Panc1 (cell line): ENCODE measurements at regions not wholly inside any gene's neighbourhood (a gene's known extent, or its start where the extent isn't known, plus 50 kb on each side); places are given as distances from the start of the nearest gene placed in this dataset.

Source experiments
- ATAC-seq: fragments of 200-7000 bp; cut with Tn5 transposase; 2 replicates; pipeline ENCODE4 v1.9.1; 2020; ENCODE audit warnings: mild to moderate bottlenecking, moderate library complexity
- BruUV-seq: library from RNA; stranded (reverse); fragments of 400-500 nt; replicated peaks from 2 replicates; lab custom pipeline; 2021; lab: Mats Ljungman, UMichigan
- CTCF ChIA-PET: fragments of 300-600 bp; sonication (Branson Sonifier 250); formaldehyde crosslinking; loops from one replicate; lab custom pipeline; 2022; ENCODE audit warnings: antibody characterized with exemption; lab: Charles Lee
- POLR2A ChIA-PET: fragments of 300-600 bp; sonication (Branson Sonifier 250); formaldehyde crosslinking; loops from one replicate; lab custom pipeline; 2022; ENCODE audit warnings: antibody characterized with exemption; lab: Charles Lee
- DNase-seq: peaks from one replicate; pipeline ENCODE4 v3.0.0-alpha.2; 2010; ENCODE audit warnings: low read depth, low spot score
- H3K27ac ChIP-seq: 2 replicates; pipeline ENCODE4 v1.5.1; 2011; ENCODE audit warnings: mild to moderate bottlenecking, low read length, inconsistent platforms
- H3K27me3 ChIP-seq: fragments of 200-500 bp; sonication (Bioruptor generic); 2 replicates; pipeline ENCODE4 v1.6.0; 2014; ENCODE audit warnings: low read length, inconsistent platforms; ENCODE audit not compliant: control insufficient read depth, insufficient read depth
- H3K36me3 ChIP-seq: fragments of 200-500 bp; sonication (Bioruptor generic); 2 replicates; pipeline ENCODE4 v1.5.1; 2014; ENCODE audit warnings: inconsistent platforms, mild to moderate bottlenecking, low read length, moderate library complexity; ENCODE audit not compliant: control insufficient read depth, insufficient read depth
- H3K4me1 ChIP-seq: 2 replicates; pipeline ENCODE4 v1.5.1; 2011; ENCODE audit warnings: inconsistent platforms, mild to moderate bottlenecking, low read length, moderate library complexity; ENCODE audit not compliant: control insufficient read depth, insufficient read depth
- H3K4me3 ChIP-seq, 2 experiments: 2 replicates each; pipeline ENCODE4 v1.5.1; 2011 to 2012; ENCODE audit warnings: low read depth in 2 of 2, low read length in 2 of 2, mild to moderate bottlenecking in 2 of 2, inconsistent platforms in 1 of 2, moderate library complexity in 1 of 2
- H3K9me3 ChIP-seq: fragments of 200-500 bp; sonication (Bioruptor generic); 2 replicates; pipeline ENCODE4 v1.5.1; 2014; ENCODE audit warnings: low read depth, mild to moderate bottlenecking, inconsistent platforms, low read length, moderate library complexity; ENCODE audit not compliant: control insufficient read depth, insufficient read depth
- CTCF ChIP-seq: fragments of 450-650 bp; IDR thresholded peaks from 2 replicates; pipeline ENCODE4 v1.5.1; 2017; ENCODE audit warnings: mild to moderate bottlenecking
- POLR2AphosphoS5 ChIP-seq: IDR thresholded peaks from 2 replicates; pipeline ENCODE4 v1.6.1; 2012; ENCODE audit warnings: mild to moderate bottlenecking, low read depth, low read length, moderate library complexity
- REST ChIP-seq, 2 experiments: IDR thresholded peaks; 2 replicates each; pipeline ENCODE4 v1.6.1; 2011 to 2012; ENCODE audit warnings: low read depth in 2 of 2, control low read depth in 1 of 2, low read length in 1 of 2, mild to moderate bottlenecking in 1 of 2, moderate library complexity in 1 of 2; ENCODE audit not compliant: insufficient read depth in 1 of 2
- SIN3A ChIP-seq: IDR thresholded peaks from 2 replicates; pipeline ENCODE4 v1.6.1; 2012; ENCODE audit warnings: low read depth, mild to moderate bottlenecking, low read length, moderate library complexity, borderline replicate concordance; ENCODE audit not compliant: insufficient read depth
- TCF7L2 ChIP-seq: IDR thresholded peaks from 2 replicates; pipeline ENCODE4 v1.6.1; 2011; ENCODE audit warnings: mild to moderate bottlenecking, low read depth, low read length, inconsistent platforms
- in situ Hi-C: cut with HindIII; loops from 2 replicates; pipeline ENCODE4 v1.10.0; 2016; ENCODE audit warnings: low sequenced_read_pairs, low pct_unique_long_range_greater_than_20kb
- intact Hi-C: fragments of 100-400 bp; cut with micrococcal nuclease; formaldehyde crosslinking; loops from one replicate; pipeline ENCODE4 v1.10.0; 2022; ENCODE audit not compliant: unreplicated experiment

GRCh38 chr4:177052211-177052934 is 257.3 kb upstream of the NEIL3 start:
- Histone ChIP-seq H3K27me3 (no peaks in the 10 kb centered on the region), H3K9me3 (no peaks in the 10 kb centered on the region), H3K4me1 (no peaks in the 10 kb centered on the region), H3K27ac (no peak overlapping the region), H3K4me3 (no peak overlapping the region), H3K36me3 (no peaks in the 10 kb centered on the region)
- ChIA-PET POLR2A (no interaction called here), CTCF (no interaction called here)
- in situ Hi-C loops = no loop called here
- TF ChIP-seq SIN3A = no peak
- TF ChIP-seq CTCF = no peak
- TF ChIP-seq REST (IDR thresholded peaks at IDR 0.05; ENCODE audit: insufficient read depth in 1 of 2, low read depth in 2 of 2, low read length in 1 of 2) = no peak
- no peak for TF ChIP-seq POLR2AphosphoS5
- no peak for TF ChIP-seq TCF7L2
- ATAC-seq = no peak
- no peak for DNase-seq
- BruUV-seq = no TSS peak
- intact Hi-C loops = no loop called here

- intact Hi-C loops = no loop called here
- POLR2A ChIA-PET = no interaction called here
- TF ChIP-seq POLR2AphosphoS5 (no peak), CTCF (no peak), SIN3A (no peak), REST (IDR thresholded peaks at IDR 0.05; ENCODE audit: insufficient read depth in 1 of 2, low read depth in 2 of 2, low read length in 1 of 2) (no peak), TCF7L2 (no peak)
Measured at GRCh38 chr4:177057186-177057585, 252.5 kb upstream of the NEIL3 start.

More at GRCh38 chr4:177057186-177057585, 252.5 kb upstream of the NEIL3 start:
- DNase-seq = no peak
- CTCF ChIA-PET = interaction anchor here (1.3 kb wide), 1 partner anchor 10 kb away, joined by 3 read pairs; no protein-coding TSS in a partner anchor
- no peak for ATAC-seq
- Histone ChIP-seq H3K9me3 (no peaks in the 10 kb centered on the region), H3K4me3 (no peak overlapping the region), H3K27me3 (no peaks in the 10 kb centered on the region), H3K27ac (no peak overlapping the region), H3K36me3 (no peaks in the 10 kb centered on the region), H3K4me1 (no peaks in the 10 kb centered on the region)
- in situ Hi-C loops = no loop called here
- no TSS peak for BruUV-seq
